IPS-15b (cell line): ENCODE measurements at regions not wholly inside any gene's neighbourhood (a gene's known extent, or its start where the extent isn't known, plus 50 kb on each side); places are given as distances from the start of the nearest gene placed in this dataset.

ENCODE experiments used
- H3K27me3 ChIP-seq: one replicate; pipeline ENCODE4 v1.6.1; 2013; ENCODE audit warnings: low read length; ENCODE audit not compliant: control insufficient read depth, insufficient read depth
- H3K36me3 ChIP-seq: one replicate; pipeline ENCODE4 v1.6.1; 2013; ENCODE audit warnings: low read length; ENCODE audit not compliant: control insufficient read depth, insufficient read depth
- H3K4me1 ChIP-seq: one replicate; pipeline ENCODE4 v1.6.1; 2013; ENCODE audit warnings: mild to moderate bottlenecking, low read length; ENCODE audit not compliant: control insufficient read depth, insufficient read depth
- H3K4me3 ChIP-seq: one replicate; pipeline ENCODE4 v1.5.1; 2013; ENCODE audit warnings: low read depth, low read length
- H3K9ac ChIP-seq: one replicate; pipeline ENCODE4 v1.6.1; 2013; ENCODE audit warnings: low read depth, mild to moderate bottlenecking, low read length
- H3K9me3 ChIP-seq: one replicate; pipeline ENCODE4 v1.6.1; 2013; ENCODE audit warnings: mild to moderate bottlenecking, low read length; ENCODE audit not compliant: control insufficient read depth, insufficient read depth

DNA sequence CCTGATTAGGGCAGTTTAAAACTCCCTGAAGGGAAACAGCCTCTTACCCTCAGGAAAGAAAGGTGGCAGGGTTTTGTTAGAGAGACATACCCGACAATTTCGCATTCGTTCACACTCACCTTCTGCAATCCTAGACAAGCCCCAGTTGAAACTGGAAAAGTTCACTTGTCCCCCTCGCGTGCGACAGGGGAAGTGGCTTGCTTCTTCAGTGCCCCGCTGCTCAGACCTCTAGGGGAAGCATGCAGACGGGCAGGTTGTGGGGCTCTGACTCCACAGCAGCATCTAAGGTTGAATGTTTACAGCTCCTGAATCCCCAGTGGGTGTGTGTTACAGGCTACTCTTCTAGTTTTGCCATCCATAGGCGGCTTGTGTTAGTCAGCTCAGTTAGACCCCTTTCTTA, 575.7 kb upstream of the ACO1 start:
- Histone ChIP-seq H3K27me3 (no peaks in the 10 kb centered on the region), H3K4me3 (no peak overlapping the region), H3K4me1 (no peaks in the 10 kb centered on the region), H3K9me3 (no peaks in the 10 kb centered on the region), H3K9ac (no peak overlapping the region), H3K36me3 (no peaks in the 10 kb centered on the region)

DNA sequence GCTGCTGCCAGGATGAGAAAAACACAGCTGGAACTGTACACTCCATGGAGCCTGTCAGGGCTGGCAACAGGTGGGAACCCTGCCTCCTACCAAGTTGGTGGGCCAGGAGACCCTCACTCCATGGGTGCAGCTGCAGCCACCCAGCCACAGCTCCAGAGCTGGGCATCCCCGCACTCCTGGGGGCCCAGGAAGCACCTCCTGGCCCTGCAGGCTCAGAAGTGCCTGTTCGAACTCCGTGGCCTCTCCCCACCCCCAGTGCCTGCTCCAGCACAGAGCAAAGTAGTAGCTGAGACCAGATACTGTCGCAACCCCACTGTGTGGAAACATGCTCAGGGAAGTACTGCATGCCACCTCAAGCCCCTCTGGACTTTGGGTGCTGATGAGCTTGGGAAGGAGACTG, 564.0 kb upstream of the ACO1 start:
- H3K9me3 ChIP-seq = no peaks in the 10 kb centered on the region
- H3K4me3 ChIP-seq = no peak overlapping the region
- H3K9ac ChIP-seq = no peak overlapping the region
- no peaks in the 10 kb centered on the region for H3K27me3 ChIP-seq
- no peaks in the 10 kb centered on the region for H3K36me3 ChIP-seq
- H3K4me1 ChIP-seq = no peaks in the 10 kb centered on the region

DNA sequence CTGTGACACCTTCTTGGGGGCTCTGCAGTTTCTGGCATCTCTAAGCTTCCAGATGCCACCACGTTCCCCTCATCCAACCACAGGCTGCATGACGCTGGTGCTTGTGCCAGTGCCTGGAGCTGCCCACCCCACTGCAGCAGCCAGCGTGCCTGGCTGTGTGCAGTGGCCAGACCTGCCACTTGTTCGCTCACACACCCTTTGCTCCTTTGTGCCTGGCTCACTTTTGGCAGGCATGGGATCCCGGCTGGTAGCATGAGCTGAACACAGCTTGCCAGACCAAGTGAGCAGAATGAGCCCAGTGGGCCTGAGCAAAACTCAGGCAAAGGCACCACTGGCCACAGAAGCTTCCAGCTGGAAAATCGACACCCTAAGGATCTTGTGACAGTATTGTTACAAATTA, 562.9 kb upstream of the ACO1 start:
- no peaks in the 10 kb centered on the region for H3K27me3 ChIP-seq
- H3K4me3 ChIP-seq = no peak overlapping the region
- no peaks in the 10 kb centered on the region for H3K36me3 ChIP-seq
- H3K9me3 ChIP-seq = no peaks in the 10 kb centered on the region
- no peak overlapping the region for H3K9ac ChIP-seq
- H3K4me1 ChIP-seq = no peaks in the 10 kb centered on the region

DNA sequence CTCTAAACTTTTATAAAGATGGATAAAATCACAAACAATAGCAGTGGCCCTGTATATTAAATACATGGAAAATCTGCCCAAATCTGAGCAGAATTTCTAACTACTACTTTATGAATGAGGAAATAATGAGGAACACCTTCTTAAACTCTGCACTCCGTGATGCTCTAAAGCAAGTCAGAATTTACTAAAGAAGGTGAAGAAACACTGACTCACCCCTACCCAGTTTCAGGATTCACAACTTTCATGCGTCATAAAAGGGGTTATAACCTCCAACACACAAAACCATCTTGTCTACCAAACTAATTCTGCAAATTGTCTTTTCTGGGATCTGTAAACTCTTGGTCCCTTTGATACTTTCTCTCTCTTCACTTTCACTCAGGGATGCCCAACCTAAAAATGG, 561.1 kb upstream of the ACO1 start:
- no peak overlapping the region for H3K4me3 ChIP-seq
- no peaks in the 10 kb centered on the region for H3K27me3 ChIP-seq
- H3K4me1 ChIP-seq = no peaks in the 10 kb centered on the region
- H3K9me3 ChIP-seq = no peaks in the 10 kb centered on the region
- no peak overlapping the region for H3K9ac ChIP-seq
- no peaks in the 10 kb centered on the region for H3K36me3 ChIP-seq

DNA sequence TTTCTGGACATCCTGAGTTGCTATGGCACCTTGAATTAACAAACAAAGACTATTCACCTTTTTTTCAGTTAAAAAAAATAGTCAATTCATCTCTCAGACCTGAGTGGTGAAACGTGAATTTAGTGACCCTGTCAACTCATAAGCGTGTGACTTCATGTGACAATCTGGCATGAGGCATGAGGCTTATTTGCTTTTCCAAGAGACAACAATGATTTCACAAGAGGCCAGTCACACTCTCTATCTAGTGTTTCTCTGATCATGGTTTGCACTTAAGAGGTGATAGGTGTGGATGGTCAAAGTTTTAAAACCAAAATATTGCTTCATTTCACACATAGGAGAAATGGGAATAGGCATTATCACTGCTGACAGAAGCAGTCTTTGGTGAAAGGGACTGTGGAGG, 559.6 kb upstream of the ACO1 start:
- no peaks in the 10 kb centered on the region for H3K9me3 ChIP-seq
- no peaks in the 10 kb centered on the region for H3K27me3 ChIP-seq
- H3K4me1 ChIP-seq = no peaks in the 10 kb centered on the region
- no peak overlapping the region for H3K9ac ChIP-seq
- H3K4me3 ChIP-seq = no peak overlapping the region
- H3K36me3 ChIP-seq = no peaks in the 10 kb centered on the region

DNA sequence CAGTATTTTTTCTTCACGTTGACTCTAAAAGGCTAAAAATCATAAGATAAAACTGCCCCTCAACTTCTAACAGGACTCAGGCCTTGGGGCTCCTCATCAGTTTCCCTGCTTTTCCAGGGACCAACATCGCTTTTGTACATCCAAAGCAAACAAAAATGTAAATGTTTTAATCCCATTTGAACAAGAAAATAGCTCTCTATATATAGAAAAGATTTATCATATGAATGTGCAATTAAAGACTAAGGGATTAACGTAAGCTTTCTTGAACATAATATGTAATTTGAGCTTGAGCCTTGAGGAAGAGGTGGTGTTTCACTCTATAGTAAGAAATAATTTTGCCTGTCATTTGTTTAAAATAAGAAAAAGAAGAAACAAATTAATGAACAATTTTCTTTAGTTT, 547.2 kb upstream of the ACO1 start:
- H3K4me1 ChIP-seq = no peaks in the 10 kb centered on the region
- H3K36me3 ChIP-seq = no peaks in the 10 kb centered on the region
- H3K9me3 ChIP-seq = no peaks in the 10 kb centered on the region
- no peak overlapping the region for H3K9ac ChIP-seq
- no peaks in the 10 kb centered on the region for H3K27me3 ChIP-seq
- H3K4me3 ChIP-seq = no peak overlapping the region

DNA sequence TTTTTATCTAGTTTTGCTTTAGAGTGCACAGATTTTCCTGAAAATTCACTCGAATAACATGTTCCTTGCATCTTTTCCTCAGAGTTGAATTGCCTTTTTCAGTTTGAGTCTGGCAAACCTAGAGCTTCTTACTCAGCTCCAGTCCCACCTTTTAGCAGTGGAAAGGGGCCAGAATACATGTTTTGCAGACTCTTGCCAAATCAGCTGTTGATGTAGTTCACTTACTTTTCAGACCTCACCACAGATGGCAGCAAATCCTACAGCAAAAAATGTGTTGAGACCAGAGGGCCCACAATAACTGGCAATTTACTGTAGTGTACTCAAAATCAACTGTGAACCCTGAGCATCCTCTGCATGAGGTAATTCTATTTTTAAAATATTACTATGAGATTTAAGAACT, 545.2 kb upstream of the ACO1 start:
- Histone ChIP-seq H3K4me3 (no peak overlapping the region), H3K36me3 (no peaks in the 10 kb centered on the region), H3K9me3 (no peaks in the 10 kb centered on the region), H3K9ac (no peak overlapping the region), H3K4me1 (no peaks in the 10 kb centered on the region), H3K27me3 (no peaks in the 10 kb centered on the region)

DNA sequence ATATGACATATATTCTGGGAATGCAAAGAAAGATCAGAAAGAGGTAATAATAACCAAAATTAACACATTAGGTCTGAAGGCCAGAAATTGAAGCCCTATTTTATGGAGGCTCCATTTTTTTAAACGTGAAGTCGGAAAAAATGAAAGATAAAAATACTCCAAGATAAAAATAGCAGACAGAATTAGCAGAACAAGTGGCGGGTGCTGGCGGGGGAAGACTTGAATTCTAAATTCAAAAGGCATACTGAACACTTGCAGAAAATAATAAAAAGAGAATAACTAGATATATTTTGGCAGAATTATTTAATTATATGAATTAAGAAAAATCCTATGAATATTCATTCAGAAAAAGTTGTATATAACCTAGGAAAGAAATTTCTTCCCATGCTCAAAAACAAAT, 543.7 kb upstream of the ACO1 start:
- Histone ChIP-seq H3K4me1 (no peaks in the 10 kb centered on the region), H3K4me3 (no peak overlapping the region), H3K9me3 (no peaks in the 10 kb centered on the region), H3K36me3 (no peaks in the 10 kb centered on the region), H3K27me3 (no peaks in the 10 kb centered on the region), H3K9ac (no peak overlapping the region)

DNA sequence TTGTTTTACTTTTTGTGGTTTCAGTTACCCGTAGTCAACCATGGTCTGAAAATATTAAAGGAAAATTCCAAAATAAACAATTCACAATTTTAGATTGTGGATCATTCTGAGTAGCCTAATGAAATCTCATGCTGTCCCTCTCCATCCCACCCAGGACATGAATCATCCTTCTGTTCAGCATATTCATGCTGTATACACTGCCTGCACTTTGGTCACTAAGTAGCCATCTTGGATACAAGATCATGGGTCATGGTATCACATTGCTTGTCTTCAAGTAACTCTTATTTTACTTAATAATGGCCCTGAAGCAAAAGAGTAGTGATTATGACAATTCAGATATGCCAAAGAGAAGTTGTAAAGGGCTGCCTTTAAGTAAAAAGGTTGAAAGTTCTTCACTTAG, 536.5 kb upstream of the ACO1 start:
- no peaks in the 10 kb centered on the region for H3K27me3 ChIP-seq
- H3K9ac ChIP-seq = no peak overlapping the region
- no peak overlapping the region for H3K4me3 ChIP-seq
- no peaks in the 10 kb centered on the region for H3K9me3 ChIP-seq
- no peaks in the 10 kb centered on the region for H3K36me3 ChIP-seq
- H3K4me1 ChIP-seq = no peaks in the 10 kb centered on the region

DNA sequence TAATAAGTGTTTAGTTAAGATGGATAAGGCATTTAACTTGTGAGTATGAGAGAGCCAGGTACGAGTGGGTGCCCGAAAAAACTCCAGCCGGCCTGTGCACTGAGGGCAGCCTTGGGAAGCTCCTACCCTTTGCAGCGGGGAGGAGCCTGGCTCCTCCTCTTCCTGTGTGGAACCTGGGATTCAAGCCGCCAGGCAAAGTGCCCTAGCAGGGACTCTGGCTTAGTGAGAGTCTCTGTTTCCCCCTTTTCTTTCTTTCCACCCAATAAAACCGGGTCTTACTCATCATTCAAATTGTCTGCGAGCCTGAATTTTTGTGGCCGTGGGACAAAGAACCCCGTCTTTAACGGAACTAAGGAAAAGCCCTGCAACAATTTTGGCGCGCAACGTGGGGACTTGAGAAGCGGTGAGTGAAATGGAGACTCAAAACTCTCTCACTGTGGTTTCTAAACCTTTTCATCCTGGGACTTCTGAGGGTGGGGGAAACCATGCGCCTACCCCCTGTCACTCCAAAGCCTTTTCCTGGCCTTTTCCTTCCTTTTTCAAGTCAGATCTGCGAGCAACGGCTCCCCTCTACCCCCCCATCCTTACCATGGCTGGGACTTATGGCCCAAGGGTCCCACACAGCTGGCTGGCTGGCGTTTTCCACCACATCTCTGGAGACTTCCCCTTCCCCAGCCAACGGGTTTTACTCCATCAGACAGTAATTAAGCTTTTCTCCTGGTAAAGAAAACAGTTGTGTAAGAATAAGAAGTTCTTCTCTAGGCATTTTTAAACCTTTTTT, 535.7 kb upstream of the ACO1 start:
- H3K9ac ChIP-seq = no peak overlapping the region
- H3K9me3 ChIP-seq = no peaks in the 10 kb centered on the region
- H3K27me3 ChIP-seq = no peaks in the 10 kb centered on the region
- H3K36me3 ChIP-seq = no peaks in the 10 kb centered on the region
- no peaks in the 10 kb centered on the region for H3K4me1 ChIP-seq
- H3K4me3 ChIP-seq = no peak overlapping the region

DNA sequence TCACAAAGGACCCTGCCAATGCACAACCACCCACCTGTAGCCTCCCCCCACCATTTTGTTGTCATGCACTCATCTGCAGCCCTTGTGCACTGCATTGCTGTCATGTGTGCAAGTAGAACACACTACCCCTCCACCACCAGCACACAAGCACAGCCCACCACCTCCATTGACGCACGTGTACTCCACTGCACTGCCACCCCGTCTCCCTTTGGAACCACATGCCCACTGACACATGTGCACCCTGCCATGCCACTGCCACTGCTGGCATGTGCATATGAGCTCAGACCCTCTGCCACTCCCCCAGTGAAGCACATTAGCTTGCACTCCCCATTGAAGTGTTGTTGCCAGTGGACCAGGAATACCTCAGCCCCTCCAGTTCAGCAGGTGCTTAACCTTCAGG, 530.3 kb upstream of the ACO1 start:
- H3K9me3 ChIP-seq = no peaks in the 10 kb centered on the region
- no peak overlapping the region for H3K9ac ChIP-seq
- H3K36me3 ChIP-seq = no peaks in the 10 kb centered on the region
- no peaks in the 10 kb centered on the region for H3K27me3 ChIP-seq
- no peaks in the 10 kb centered on the region for H3K4me1 ChIP-seq
- H3K4me3 ChIP-seq = no peak overlapping the region

DNA sequence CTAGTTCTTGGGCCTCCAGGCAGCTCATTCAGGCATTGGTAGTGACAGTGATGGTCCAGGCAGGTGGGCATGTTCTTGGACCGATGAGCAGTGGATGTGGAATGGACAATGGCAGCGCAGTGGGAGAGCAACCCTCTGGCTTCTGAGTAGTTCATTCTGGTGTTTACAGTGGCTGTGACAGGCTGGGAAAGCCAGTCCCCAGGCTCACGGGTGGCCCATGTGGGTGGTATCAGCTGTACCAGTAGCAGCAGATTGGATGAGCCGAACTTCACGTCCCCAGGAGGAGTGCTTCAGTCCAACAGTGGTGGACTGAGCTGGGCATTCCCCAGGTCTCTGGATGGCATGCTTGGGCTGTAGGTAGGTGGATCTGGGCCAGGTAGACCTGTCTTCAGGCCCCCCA, 515.6 kb upstream of the ACO1 start:
- no peaks in the 10 kb centered on the region for H3K4me1 ChIP-seq
- H3K9ac ChIP-seq = no peak overlapping the region
- no peak overlapping the region for H3K4me3 ChIP-seq
- no peaks in the 10 kb centered on the region for H3K36me3 ChIP-seq
- H3K9me3 ChIP-seq = no peaks in the 10 kb centered on the region
- no peaks in the 10 kb centered on the region for H3K27me3 ChIP-seq
